ENCODE measurements at regions not wholly inside any gene's neighbourhood (a gene's known extent, or its start where the extent isn't known, plus 50 kb on each side); places are given as distances from the start of the nearest gene placed in this dataset.

- Mint-ChIP-seq H3K36me3 (ENCODE audit: low read depth) (no peaks in the 10 kb centered on the region), H3K27me3 (no peaks in the 10 kb centered on the region), H3K9me3 (peaks cover 29% of the 10 kb centered on the region), H3K4me3 (no peak overlapping the region), H3K27ac (no peak overlapping the region), H3K4me1 (ENCODE audit: low read depth) (no peaks in the 10 kb centered on the region)
- intact Hi-C loops (cut with micrococcal nuclease), result no loop called here
Measured at GRCh38 chr2:164368896-164369295, 252.4 kb downstream of the GRB14 start.

GRCh38 chr2:164363646-164364045, 257.6 kb downstream of the GRB14 start:
- intact Hi-C loops (cut with micrococcal nuclease), result no loop called here
- H3K4me1 Mint-ChIP-seq (ENCODE audit: low read depth), result no peaks in the 10 kb centered on the region

DNA sequence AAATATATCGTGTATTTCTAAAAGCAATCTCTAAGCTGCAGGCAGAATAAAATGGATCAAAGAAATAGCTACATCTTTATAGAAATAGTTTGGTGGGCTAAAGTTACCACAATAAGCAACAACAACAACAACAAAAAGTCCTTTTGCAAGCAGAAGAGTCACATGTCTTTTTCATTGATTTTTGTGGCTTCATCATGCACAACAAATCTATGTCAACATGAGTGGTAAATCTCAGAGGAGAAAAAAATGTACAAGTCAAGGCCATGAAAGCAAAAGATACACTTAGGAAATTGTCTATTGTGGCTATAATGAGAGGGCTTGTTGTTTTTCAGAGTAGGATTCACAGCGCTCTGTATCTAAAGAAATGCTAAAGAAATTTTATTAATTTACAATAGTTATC, 269.7 kb downstream of the GRB14 start:
- Mint-ChIP-seq H3K4me1 (ENCODE audit: low read depth) (no peaks in the 10 kb centered on the region), H3K36me3 (ENCODE audit: low read depth) (no peaks in the 10 kb centered on the region), H3K9me3 (peaks cover 9% of the 10 kb centered on the region), H3K27ac (no peak overlapping the region), H3K27me3 (no peaks in the 10 kb centered on the region), H3K4me3 (no peak overlapping the region)
- intact Hi-C loops (cut with micrococcal nuclease), result no loop called here

More at GRCh38 chr2:164363646-164364045, 257.6 kb downstream of the GRB14 start:
- H3K27me3 Mint-ChIP-seq, result no peaks in the 10 kb centered on the region
- H3K27ac Mint-ChIP-seq, result no peak overlapping the region
- no peaks in the 10 kb centered on the region for H3K36me3 Mint-ChIP-seq (ENCODE audit: low read depth)
- H3K9me3 Mint-ChIP-seq, result peaks cover 8% of the 10 kb centered on the region
- no peak overlapping the region for H3K4me3 Mint-ChIP-seq

GRCh38 chr2:164335947-164336346, 285.3 kb downstream of the GRB14 start:
- Mint-ChIP-seq H3K36me3 (ENCODE audit: low read depth) (no peaks in the 10 kb centered on the region), H3K27ac (no peak overlapping the region), H3K27me3 (no peaks in the 10 kb centered on the region), H3K4me1 (ENCODE audit: low read depth) (no peaks in the 10 kb centered on the region), H3K9me3 (peaks cover 39% of the 10 kb centered on the region), H3K4me3 (no peak overlapping the region)
- intact Hi-C loops (cut with micrococcal nuclease), result no loop called here

GRCh38 chr2:164335128-164335527, 286.2 kb downstream of the GRB14 start:
- Mint-ChIP-seq H3K27ac (no peak overlapping the region), H3K9me3 (peaks cover 37% of the 10 kb centered on the region), H3K27me3 (no peaks in the 10 kb centered on the region), H3K4me1 (ENCODE audit: low read depth) (no peaks in the 10 kb centered on the region), H3K4me3 (no peak overlapping the region), H3K36me3 (ENCODE audit: low read depth) (no peaks in the 10 kb centered on the region)
- intact Hi-C loops (cut with micrococcal nuclease), result no loop called here

- no peak overlapping the region for H3K4me3 Mint-ChIP-seq
- H3K27me3 Mint-ChIP-seq, result no peaks in the 10 kb centered on the region
- no peak overlapping the region for H3K27ac Mint-ChIP-seq
- H3K4me1 Mint-ChIP-seq (ENCODE audit: low read depth), result no peaks in the 10 kb centered on the region
- intact Hi-C loops (cut with micrococcal nuclease), result no loop called here
- peaks cover 46% of the 10 kb centered on the region for H3K9me3 Mint-ChIP-seq
- H3K36me3 Mint-ChIP-seq (ENCODE audit: low read depth), result no peaks in the 10 kb centered on the region
Measured at GRCh38 chr2:164328310-164328709, 293.0 kb downstream of the GRB14 start.

GRCh38 chr2:164323978-164324377, 297.3 kb downstream of the GRB14 start:
- H3K36me3 Mint-ChIP-seq (ENCODE audit: low read depth), result no peaks in the 10 kb centered on the region
- intact Hi-C loops (cut with micrococcal nuclease), result no loop called here
- H3K27me3 Mint-ChIP-seq, result no peaks in the 10 kb centered on the region
- H3K27ac Mint-ChIP-seq, result no peak overlapping the region
- H3K9me3 Mint-ChIP-seq, result peaks cover 32% of the 10 kb centered on the region
- no peak overlapping the region for H3K4me3 Mint-ChIP-seq
- H3K4me1 Mint-ChIP-seq (ENCODE audit: low read depth), result no peaks in the 10 kb centered on the region

DNA sequence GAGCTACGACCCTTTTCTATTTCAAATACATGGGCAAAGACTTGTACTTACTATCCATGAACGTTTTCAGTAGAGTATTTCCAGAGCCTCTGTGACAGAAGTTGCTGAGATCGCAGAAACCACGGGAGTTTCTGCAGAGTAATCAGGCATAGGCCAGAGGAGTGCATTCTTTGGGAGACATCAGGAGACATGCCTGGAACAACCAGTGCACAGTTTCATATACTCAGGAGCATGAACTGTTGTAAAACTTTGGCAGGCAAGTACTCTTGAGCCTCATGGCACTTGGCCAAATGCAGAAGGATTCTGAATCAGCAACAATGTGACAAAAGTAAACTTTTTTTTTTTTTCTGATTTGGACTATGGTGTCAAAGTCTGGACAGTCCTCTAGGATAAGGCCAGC, 307.1 kb downstream of the GRB14 start:
- H3K4me3 Mint-ChIP-seq, result no peak overlapping the region
- no peak overlapping the region for H3K27ac Mint-ChIP-seq
- H3K36me3 Mint-ChIP-seq (ENCODE audit: low read depth), result no peaks in the 10 kb centered on the region
- no peaks in the 10 kb centered on the region for H3K4me1 Mint-ChIP-seq (ENCODE audit: low read depth)
- intact Hi-C loops (cut with micrococcal nuclease), result no loop called here
- H3K27me3 Mint-ChIP-seq, result no peaks in the 10 kb centered on the region
- H3K9me3 Mint-ChIP-seq, result no peaks in the 10 kb centered on the region

DNA sequence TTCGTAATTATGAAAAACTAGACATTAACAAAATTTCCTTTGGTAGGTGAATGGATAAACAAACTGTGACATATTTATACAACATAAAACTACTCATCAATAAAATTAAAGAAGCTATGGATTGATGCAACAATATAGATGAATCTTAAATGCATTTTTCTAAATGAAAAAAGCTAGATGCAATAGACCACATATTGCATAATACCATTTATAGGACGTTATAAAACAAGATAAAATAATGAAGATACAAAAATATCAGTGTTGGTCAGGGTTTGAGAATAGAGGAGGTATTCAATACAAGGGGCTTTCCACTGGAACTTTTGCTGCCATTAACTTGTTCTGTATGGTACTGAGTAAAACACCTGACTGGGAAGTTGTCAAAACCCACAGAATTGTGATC, 314.4 kb downstream of the GRB14 start:
- H3K27me3 Mint-ChIP-seq, result no peaks in the 10 kb centered on the region
- no peaks in the 10 kb centered on the region for H3K36me3 Mint-ChIP-seq (ENCODE audit: low read depth)
- no peak overlapping the region for H3K4me3 Mint-ChIP-seq
- intact Hi-C loops (cut with micrococcal nuclease), result no loop called here
- no peak overlapping the region for H3K27ac Mint-ChIP-seq
- H3K9me3 Mint-ChIP-seq, result no peaks in the 10 kb centered on the region
- no peaks in the 10 kb centered on the region for H3K4me1 Mint-ChIP-seq (ENCODE audit: low read depth)

GRCh38 chr2:164302786-164303185, 318.5 kb downstream of the GRB14 start:
- no peaks in the 10 kb centered on the region for H3K27me3 Mint-ChIP-seq
- H3K4me1 Mint-ChIP-seq (ENCODE audit: low read depth), result no peaks in the 10 kb centered on the region
- H3K9me3 Mint-ChIP-seq, result peaks cover 38% of the 10 kb centered on the region
- no peak overlapping the region for H3K27ac Mint-ChIP-seq
- intact Hi-C loops (cut with micrococcal nuclease), result no loop called here
- no peak overlapping the region for H3K4me3 Mint-ChIP-seq
- no peaks in the 10 kb centered on the region for H3K36me3 Mint-ChIP-seq (ENCODE audit: low read depth)

DNA sequence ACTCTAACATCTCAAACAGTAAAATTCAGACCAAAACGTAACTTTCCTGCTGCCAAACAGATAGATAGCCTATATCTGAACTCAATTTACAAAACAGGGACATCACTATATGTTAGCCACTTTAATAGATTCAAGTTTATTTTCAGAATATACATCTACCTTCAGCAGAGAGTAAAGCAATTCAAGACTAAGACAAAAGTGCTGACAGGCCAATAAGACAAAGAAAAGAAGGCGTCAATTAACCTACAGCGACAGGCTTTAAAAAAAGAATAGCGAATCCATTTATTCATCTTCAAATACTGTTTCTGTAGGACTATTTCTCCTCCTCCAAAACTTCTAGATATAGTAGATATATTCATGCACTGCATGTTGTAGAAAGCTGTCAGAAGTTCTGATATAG, 333.0 kb downstream of the GRB14 start:
- intact Hi-C loops (cut with micrococcal nuclease), result no loop called here
- H3K27ac Mint-ChIP-seq, result no peak overlapping the region
- no peaks in the 10 kb centered on the region for H3K27me3 Mint-ChIP-seq
- H3K9me3 Mint-ChIP-seq, result peaks cover 26% of the 10 kb centered on the region
- H3K36me3 Mint-ChIP-seq (ENCODE audit: low read depth), result no peaks in the 10 kb centered on the region
- H3K4me3 Mint-ChIP-seq, result no peak overlapping the region
- H3K4me1 Mint-ChIP-seq (ENCODE audit: low read depth), result no peaks in the 10 kb centered on the region

DNA sequence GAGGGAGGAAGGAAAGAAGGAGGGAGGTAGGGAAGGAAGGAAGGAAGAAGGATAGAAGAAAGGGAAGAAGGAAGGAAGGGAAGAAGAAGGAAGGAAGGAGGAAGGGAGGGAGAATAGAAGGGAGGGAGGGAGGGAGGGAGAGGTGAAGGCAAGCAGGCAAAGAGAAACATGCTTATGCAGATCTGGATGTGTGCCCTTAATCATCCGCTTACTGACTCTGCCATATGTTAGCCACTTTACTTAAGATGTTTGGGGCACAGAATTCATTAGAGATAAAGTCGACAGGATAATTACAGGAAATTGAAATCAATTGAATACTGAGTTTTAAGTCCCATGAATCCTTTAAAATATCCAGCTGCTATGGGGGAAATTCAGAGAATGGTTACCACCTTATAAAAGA, 334.2 kb downstream of the GRB14 start:
- peaks cover 32% of the 10 kb centered on the region for H3K9me3 Mint-ChIP-seq
- H3K27ac Mint-ChIP-seq, result no peak overlapping the region

DNA sequence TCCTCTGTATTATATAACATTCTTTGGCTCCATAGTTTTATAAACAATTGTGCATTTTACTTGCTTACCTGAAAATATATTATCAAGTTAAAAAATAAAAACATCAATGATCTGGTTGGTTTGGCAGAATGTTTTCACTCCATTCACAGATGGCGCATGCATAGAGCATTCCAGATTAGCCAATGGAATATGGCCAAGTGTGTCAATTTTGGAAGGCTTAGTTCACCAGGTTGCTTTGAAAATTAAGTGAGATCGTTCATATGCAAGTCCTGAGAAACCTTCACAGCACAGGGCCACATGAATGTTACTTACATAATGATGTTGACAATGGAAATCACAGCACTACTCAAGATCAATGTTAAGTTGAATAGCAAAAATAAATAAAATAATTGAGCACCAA, 335.7 kb downstream of the GRB14 start:
- H3K9me3 Mint-ChIP-seq, result peaks cover 28% of the 10 kb centered on the region
- no peak overlapping the region for H3K4me3 Mint-ChIP-seq
- H3K27ac Mint-ChIP-seq, result no peak overlapping the region
- no peaks in the 10 kb centered on the region for H3K4me1 Mint-ChIP-seq (ENCODE audit: low read depth)
- intact Hi-C loops (cut with micrococcal nuclease), result no loop called here
- H3K27me3 Mint-ChIP-seq, result no peaks in the 10 kb centered on the region
- H3K36me3 Mint-ChIP-seq (ENCODE audit: low read depth), result no peaks in the 10 kb centered on the region

More for the DNA sequence above, 334.2 kb downstream of the GRB14 start:
- Mint-ChIP-seq H3K4me1 (ENCODE audit: low read depth) (no peaks in the 10 kb centered on the region), H3K4me3 (no peak overlapping the region), H3K27me3 (no peaks in the 10 kb centered on the region), H3K36me3 (ENCODE audit: low read depth) (no peaks in the 10 kb centered on the region)
- intact Hi-C loops (cut with micrococcal nuclease), result no loop called here

DNA sequence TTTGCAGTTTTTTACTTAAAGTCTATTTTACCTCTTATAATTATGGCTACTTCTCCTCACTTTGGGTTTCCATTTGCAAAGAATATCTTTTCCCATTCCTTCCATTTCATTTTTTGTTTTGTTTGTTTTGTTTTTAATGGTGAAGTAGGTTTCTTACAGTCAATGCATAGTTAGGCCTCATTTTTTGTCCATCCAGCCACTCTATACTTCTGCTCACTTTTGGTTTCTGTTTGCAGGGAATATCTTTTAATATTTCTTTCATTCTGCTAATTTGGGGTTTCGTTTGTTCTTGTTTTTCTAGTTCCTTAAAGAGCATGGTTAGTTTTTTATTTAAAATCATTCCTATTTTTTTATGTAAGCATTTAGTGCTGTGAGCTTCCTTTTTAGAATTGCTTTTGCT, 339.4 kb downstream of the GRB14 start:
- Mint-ChIP-seq H3K4me1 (ENCODE audit: low read depth) (no peaks in the 10 kb centered on the region), H3K27me3 (no peaks in the 10 kb centered on the region), H3K27ac (no peak overlapping the region), H3K4me3 (no peak overlapping the region), H3K9me3 (peaks cover 16% of the 10 kb centered on the region), H3K36me3 (ENCODE audit: low read depth) (no peaks in the 10 kb centered on the region)
- intact Hi-C loops (cut with micrococcal nuclease), result no loop called here

GRCh38 chr2:164275659-164276058, 345.6 kb downstream of the GRB14 start:
- Mint-ChIP-seq H3K9me3 (peaks cover 16% of the 10 kb centered on the region), H3K36me3 (ENCODE audit: low read depth) (no peaks in the 10 kb centered on the region), H3K27me3 (no peaks in the 10 kb centered on the region), H3K4me1 (ENCODE audit: low read depth) (no peaks in the 10 kb centered on the region), H3K4me3 (no peak overlapping the region), H3K27ac (no peak overlapping the region)
- intact Hi-C loops (cut with micrococcal nuclease), result no loop called here
